Loucy (cell line): ENCODE measurements at regions not wholly inside any gene's neighbourhood (a gene's known extent, or its start where the extent isn't known, plus 50 kb on each side); places are given as distances from the start of the nearest gene placed in this dataset.

Source experiments
- EZH2phosphoT487 ChIP-seq: fragments of 200-600 bp; IDR thresholded peaks from 2 replicates; pipeline ENCODE4 v1.6.1; 2018; ENCODE audit warnings: antibody characterized with exemption, mild to moderate bottlenecking, moderate library complexity, borderline replicate concordance
- TF ChIP-seq, protein P1 (sequence below): fragments of 200-600 bp; sonication (generic); conservative IDR thresholded peaks from 2 replicates; pipeline ENCODE4 v1.5.1; 2014; ENCODE audit warnings: mild to moderate bottlenecking, antibody characterized with exemption, low read length

DNA sequence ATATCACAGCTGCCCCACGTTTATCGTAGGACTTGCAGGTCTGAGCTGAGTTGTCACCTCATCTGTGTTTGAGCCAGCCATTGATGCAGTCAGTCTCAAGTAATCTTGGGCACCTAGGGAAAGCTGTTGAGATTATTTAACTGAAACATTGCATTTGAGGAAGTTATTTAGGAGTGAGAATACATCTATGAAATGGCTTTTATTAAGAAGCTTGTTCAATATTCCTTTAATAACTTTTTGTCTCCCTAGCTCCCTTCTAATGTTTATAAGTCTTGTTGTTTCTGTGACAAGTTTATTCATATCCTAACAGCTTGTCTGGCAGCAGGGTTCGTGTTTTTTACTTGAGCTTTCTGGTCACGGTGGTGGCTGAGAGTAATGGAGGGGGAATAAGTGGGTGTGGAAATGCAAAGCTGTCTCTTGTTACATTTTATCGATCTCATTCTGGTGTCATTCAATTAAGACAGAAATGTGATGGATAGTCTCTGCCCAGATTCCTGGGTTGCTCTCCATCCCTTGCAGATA, 555.9 kb downstream of the USP25 start:
- TF ChIP-seq, protein P1, sequence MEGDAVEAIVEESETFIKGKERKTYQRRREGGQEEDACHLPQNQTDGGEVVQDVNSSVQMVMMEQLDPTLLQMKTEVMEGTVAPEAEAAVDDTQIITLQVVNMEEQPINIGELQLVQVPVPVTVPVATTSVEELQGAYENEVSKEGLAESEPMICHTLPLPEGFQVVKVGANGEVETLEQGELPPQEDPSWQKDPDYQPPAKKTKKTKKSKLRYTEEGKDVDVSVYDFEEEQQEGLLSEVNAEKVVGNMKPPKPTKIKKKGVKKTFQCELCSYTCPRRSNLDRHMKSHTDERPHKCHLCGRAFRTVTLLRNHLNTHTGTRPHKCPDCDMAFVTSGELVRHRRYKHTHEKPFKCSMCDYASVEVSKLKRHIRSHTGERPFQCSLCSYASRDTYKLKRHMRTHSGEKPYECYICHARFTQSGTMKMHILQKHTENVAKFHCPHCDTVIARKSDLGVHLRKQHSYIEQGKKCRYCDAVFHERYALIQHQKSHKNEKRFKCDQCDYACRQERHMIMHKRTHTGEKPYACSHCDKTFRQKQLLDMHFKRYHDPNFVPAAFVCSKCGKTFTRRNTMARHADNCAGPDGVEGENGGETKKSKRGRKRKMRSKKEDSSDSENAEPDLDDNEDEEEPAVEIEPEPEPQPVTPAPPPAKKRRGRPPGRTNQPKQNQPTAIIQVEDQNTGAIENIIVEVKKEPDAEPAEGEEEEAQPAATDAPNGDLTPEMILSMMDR, result no peak
- no peak for TF ChIP-seq EZH2phosphoT487
